HG02798 (cell line): ENCODE measurements at regions not wholly inside any gene's neighbourhood (a gene's known extent, or its start where the extent isn't known, plus 50 kb on each side); places are given as distances from the start of the nearest gene placed in this dataset.

ENCODE experiments used
- ATAC-seq: cut with Tn5 transposase; IDR thresholded peaks from one replicate; pipeline ENCODE4 v1.9.1; 2021; ENCODE audit warnings: mild to moderate bottlenecking; ENCODE audit not compliant: unreplicated experiment, poor library complexity

- ATAC-seq = no peak
Measured at GRCh38 chr3:80275120-80275519, 507.3 kb upstream of the ROBO1 start.

GRCh38 chr3:80263260-80263659, 495.5 kb upstream of the ROBO1 start:
- ATAC-seq = no peak

DNA sequence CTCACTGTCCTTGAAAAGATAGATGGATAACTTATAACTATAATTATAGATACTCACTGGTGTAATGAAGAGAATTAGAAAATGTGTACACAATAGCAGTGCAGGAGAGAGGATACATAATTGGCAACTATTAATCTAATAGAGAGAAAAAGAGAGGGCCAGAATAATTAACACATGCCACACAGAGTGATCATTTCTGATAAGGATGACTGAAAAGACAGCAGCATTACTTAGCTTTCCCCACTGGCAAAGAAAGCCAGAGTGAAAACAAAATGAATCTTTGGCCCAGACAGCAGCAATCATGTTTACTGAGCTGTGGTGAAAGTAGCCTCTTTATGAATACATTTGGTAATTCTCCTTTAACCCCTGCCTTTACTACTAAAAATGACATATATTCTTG, 493.3 kb upstream of the ROBO1 start:
- ATAC-seq = no peak

DNA sequence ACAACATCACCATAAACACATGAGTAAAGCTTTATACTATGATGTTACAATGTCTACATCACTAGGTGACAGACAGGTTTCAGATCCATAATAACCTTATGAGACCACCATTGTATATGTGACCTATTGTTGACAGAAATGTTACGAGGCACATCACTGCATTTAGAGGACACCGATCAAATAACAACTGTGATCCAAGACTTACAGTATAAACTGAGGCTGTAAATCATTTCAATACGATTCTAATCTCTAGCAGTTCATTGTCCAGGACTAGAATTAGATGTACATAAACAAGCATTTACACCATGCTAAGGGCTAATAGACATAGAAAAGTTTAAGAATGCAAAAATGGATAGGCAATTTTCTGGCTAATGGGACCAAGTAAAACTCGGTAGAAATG, 491.9 kb upstream of the ROBO1 start:
- no peak for ATAC-seq

DNA sequence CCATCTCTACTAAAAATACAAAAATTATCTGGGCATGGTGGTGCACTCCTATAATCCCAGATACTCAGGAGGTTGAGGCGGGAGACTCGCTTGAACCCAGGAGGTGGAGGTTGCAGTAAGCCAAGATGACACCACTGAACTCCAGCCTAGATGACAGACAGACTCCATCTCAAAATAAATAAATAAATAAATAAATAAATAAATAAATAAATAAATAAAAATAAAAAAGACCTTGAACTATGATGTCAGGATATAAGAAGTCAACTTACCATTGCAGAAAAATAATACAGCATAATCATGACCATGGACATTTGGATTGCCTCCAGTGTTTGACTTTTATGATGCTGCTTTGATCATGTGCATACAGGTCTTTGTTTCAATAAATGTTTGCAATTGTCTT, 484.3 kb upstream of the ROBO1 start:
- ATAC-seq = no peak

DNA sequence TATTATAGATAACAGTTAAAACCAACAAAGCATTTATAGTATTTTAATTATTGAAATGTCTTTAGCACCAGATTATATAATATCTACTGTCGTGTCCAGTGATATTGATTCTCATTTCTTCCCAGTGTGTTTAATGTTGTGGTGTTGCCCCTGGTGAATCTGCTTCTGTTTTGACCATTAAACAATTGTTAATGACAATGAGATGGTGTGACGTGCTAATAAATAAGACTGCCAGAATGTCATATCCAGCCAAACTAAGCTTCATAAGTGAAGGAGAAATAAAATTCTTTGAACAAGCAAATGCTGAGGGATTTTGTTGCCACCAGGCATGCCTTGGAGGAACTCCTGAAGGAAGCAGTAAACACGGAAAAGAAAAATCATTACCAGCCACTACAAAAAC, 480.0 kb upstream of the ROBO1 start:
- no peak for ATAC-seq

DNA sequence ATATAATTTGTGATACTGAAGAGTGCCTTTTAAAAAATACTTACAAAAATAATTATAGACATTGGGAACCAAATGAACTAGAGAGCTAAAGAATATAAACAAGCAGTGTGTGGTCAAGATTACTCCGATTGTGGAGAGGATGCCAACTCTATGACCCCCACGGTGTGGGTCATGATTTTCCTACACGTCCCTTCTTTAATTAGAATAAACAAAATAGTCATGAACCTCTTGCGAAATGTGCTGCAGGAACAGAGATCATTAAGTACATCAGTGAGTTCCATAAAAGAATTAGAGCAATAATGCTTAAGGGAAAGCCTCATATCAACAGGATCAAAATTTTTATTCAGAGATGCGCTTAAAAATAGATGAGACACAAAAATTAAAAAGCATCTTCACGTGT, 476.6 kb upstream of the ROBO1 start:
- no peak for ATAC-seq

GRCh38 chr3:80241791-80242190, 474.0 kb upstream of the ROBO1 start:
- ATAC-seq = no peak

GRCh38 chr3:80239301-80239700, 471.5 kb upstream of the ROBO1 start:
- ATAC-seq = no peak

DNA sequence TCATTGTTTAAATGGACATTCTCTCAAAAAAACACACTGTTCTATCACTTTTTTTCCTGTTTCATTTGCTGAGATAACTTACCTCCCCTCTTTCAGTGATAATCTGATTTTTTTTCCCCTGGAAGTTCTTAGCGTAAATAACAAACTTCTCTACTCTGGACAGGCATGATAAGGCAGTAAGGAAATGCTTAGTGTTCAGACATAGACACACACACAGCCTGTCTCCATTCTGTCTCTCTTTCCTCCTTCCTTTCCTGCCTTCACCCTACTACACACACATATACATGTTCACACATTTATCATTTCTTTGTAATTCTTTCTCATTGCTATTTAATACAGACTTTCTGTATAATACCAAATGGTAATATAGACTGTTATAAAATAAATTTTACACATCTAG, 470.8 kb upstream of the ROBO1 start:
- no peak for ATAC-seq

GRCh38 chr3:80238152-80238551, 470.4 kb upstream of the ROBO1 start:
- no peak for ATAC-seq

GRCh38 chr3:80234706-80235105, 466.9 kb upstream of the ROBO1 start:
- no peak for ATAC-seq

GRCh38 chr3:80233576-80233975, 465.8 kb upstream of the ROBO1 start:
- no peak for ATAC-seq

- ATAC-seq = no peak
Measured at GRCh38 chr3:80232760-80233159, 465.0 kb upstream of the ROBO1 start.

DNA sequence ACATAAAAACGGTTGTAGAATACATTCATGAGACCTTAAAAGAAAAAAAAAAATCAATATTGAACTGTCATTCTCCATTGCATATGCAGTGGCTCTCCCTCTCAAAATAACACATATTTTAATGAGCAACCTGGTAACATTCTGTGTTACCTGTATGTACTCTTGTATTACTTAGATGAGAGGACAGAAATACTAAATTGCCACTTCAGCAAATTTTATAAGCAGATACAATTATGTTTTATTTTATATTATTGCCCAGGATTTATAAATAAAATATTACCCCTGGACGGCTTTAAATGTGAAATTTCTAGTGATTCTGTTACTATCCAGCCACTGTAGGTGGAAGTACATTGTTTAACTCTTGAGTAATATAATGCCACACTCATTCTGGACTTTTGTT, 463.2 kb upstream of the ROBO1 start:
- no peak for ATAC-seq

GRCh38 chr3:80227216-80227615, 459.4 kb upstream of the ROBO1 start:
- ATAC-seq = no peak

- no peak for ATAC-seq
Measured at GRCh38 chr3:80215191-80215590, 447.4 kb upstream of the ROBO1 start.

GRCh38 chr3:80213086-80213485, 445.3 kb upstream of the ROBO1 start:
- no peak for ATAC-seq

DNA sequence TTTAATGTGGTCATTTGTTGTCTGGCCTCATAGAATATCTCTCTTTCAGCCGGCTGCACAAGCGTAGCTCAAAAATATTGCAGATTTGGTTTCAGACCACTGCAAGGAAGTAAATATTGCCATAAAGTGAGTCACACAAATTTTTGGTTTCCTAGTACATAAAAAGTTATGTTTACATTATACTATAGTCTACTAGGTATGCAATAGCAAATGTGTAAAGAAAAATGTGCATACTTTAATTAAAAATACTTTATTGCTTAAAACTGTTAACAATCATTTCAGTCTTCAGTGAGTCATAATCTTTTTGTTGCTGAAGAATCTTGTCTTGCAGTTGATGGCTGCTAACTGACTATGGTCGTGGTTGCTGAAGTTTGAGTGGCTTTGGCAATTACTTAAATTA, 425.1 kb upstream of the ROBO1 start:
- no peak for ATAC-seq

DNA sequence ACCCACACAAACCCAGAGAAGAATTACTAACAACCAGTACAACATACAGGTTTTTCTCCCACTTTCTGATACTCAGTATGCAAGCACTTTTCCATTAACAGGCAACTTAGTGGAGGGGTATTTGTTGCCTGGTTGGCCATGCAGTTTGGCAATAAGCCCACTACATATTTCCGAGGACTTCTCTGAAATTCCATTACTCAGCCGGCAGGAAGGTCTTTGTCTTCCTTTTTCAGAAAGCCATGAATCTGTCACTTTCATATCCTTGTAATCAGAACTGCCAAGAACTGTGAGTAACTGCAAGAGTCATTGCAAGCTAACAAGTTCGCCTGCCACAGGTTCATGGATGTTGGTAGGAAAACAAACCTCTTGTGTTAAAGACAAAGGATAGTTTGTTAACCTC, 422.3 kb upstream of the ROBO1 start:
- no peak for ATAC-seq

DNA sequence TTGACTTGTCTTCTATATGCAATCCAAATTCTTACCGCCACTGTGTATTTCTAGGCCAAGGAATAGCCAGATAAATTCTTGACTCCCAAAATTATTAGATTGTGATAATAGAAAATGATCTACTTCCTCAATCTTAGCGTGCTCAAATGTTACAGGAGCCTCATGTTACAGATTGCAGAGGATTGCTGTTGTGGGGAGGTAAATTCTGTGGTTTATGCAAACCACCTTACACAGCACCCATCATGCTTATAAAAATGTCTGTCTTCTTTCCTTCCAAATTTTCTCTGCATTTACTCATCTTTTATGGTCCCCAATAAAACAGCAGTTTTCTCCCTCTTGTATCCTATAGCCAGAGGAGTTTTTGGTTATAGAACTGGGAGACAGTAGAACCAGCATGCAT, 420.2 kb upstream of the ROBO1 start:
- no peak for ATAC-seq

GRCh38 chr3:80159990-80160506, 392.2 kb upstream of the ROBO1 start:
- no peak for ATAC-seq

DNA sequence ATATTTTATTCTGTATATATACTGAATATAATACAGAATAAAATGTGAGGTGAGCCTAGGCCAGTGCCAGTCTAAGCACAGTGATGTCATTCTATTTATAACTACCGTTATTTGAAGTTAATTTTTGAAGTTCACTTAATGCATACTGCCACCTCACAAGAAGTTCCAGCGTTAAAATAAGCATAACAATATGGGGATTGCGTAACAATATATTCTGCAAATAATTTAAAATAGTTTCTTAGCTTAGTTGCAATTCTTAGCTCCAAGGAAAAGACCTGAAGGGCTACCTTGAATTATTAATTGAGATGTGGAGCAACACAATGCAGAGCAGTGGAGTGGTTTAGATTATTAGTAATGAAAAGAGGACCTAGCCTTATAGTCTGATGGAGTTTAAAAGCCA, 390.5 kb upstream of the ROBO1 start:
- ATAC-seq = no peak
